HepG2 (cell line): ENCODE measurements at regions not wholly inside any gene's neighbourhood (a gene's known extent, or its start where the extent isn't known, plus 50 kb on each side); places are given as distances from the start of the nearest gene placed in this dataset.

Source experiments
- ATAC-seq: fragments of 200-7000 bp; cut with Tn5 transposase; 3 replicates; pipeline ENCODE4 v1.9.1; 2020; ENCODE audit warnings: mild to moderate bottlenecking, moderate library complexity
- BruUV-seq: library from RNA; stranded (reverse); fragments of 400-500 nt; replicated peaks from 2 replicates; lab custom pipeline; 2021; lab: Mats Ljungman, UMichigan
- CTCF ChIA-PET: fragments of 300-600 bp; formaldehyde crosslinking; extraction: SDS; loops from one replicate; lab custom pipeline; 2021; ENCODE audit warnings: low total read pairs, inconsistent platforms, low intra/inter-chr PET ratio; lab: Yijun Ruan, JAX
- POLR2A ChIA-PET: fragments of 350-600 bp; sonication (Branson Sonifier 250); formaldehyde crosslinking; loops from one replicate; lab custom pipeline; 2020; ENCODE audit warnings: antibody characterized with exemption, inconsistent platforms; lab: Yijun Ruan, JAX
- DNase-seq: peaks from one replicate; pipeline ENCODE4 v3.0.0-alpha.2; 2015; ENCODE audit warnings: low spot score
- FAIRE-seq: peaks from 3 replicates; lab custom pipeline; 2011; peaks lifted over from hg19 to GRCh38; lab: Jason Lieb, UNC
- H2AFZ ChIP-seq: one replicate; pipeline ENCODE4 v1.6.1; 2011; ENCODE audit warnings: low read length, inconsistent platforms
- H3K27ac ChIP-seq: fragments of 300-600 bp; 3 replicates; pipeline ENCODE4 v1.8.0; 2011; ENCODE audit warnings: mixed run types, mild to moderate bottlenecking, mixed read lengths, low read length, inconsistent platforms; ENCODE audit not compliant: insufficient read depth; ENCODE audit errors: extremely low read length
- H3K27me3 ChIP-seq, 2 experiments: fragments of 200-600 bp in 1 of 2; 2 replicates in 1 of 2; 3 replicates in 1 of 2; pipeline versions ENCODE4 v1.6.0 to v1.8.0; 2011; ENCODE audit warnings: low read length in 2 of 2, mild to moderate bottlenecking in 2 of 2, moderate library complexity in 2 of 2, inconsistent platforms in 1 of 2; ENCODE audit not compliant: insufficient read depth in 2 of 2, control insufficient read depth in 1 of 2
- H3K36me3 ChIP-seq, 2 experiments: fragments of 200-600 bp in 1 of 2; replicated peaks in 1 of 2; 2 replicates in 1 of 2; 3 replicates in 1 of 2; pipeline versions ENCODE4 v1.5.1 to v1.8.0; 2011; ENCODE audit warnings: low read length in 2 of 2, inconsistent platforms in 1 of 2; ENCODE audit not compliant: insufficient read depth in 2 of 2, control insufficient read depth in 1 of 2
- H3K4me1 ChIP-seq: 2 replicates; pipeline ENCODE4 v1.5.1; 2012; ENCODE audit warnings: low read length, inconsistent platforms; ENCODE audit not compliant: insufficient read depth
- H3K4me2 ChIP-seq: 2 replicates; pipeline ENCODE4 v1.6.0; 2011; ENCODE audit warnings: low read depth, low read length, inconsistent platforms
- H3K4me3 ChIP-seq, 3 experiments: fragments of 200-600 bp in 1 of 3; sonication (generic), shearing (Covaris generic) in 1 of 3; replicated peaks in 1 of 3; 2 replicates each; pipeline ENCODE4 v1.5.1; 2011 to 2016; ENCODE audit warnings: low read length in 3 of 3, inconsistent platforms in 2 of 3, low read depth in 2 of 3, mild to moderate bottlenecking in 2 of 3, control low read depth in 1 of 3, mixed read lengths in 1 of 3; ENCODE audit not compliant: insufficient read depth in 1 of 3
- H3K79me2 ChIP-seq: one replicate; pipeline ENCODE4 v1.6.1; 2011; ENCODE audit warnings: low read length, inconsistent platforms; ENCODE audit not compliant: insufficient read depth
- H3K9ac ChIP-seq: 2 replicates; pipeline ENCODE4 v1.6.0; 2011; ENCODE audit warnings: mild to moderate bottlenecking, low read depth, low read length, inconsistent platforms; ENCODE audit not compliant: insufficient read depth
- H3K9me3 ChIP-seq: 2 replicates; pipeline ENCODE4 v1.5.1; 2012; ENCODE audit warnings: mild to moderate bottlenecking, low read length
- H4K20me1 ChIP-seq: 2 replicates; pipeline ENCODE4 v1.6.0; 2011; ENCODE audit warnings: inconsistent platforms, mild to moderate bottlenecking, low read length, moderate library complexity; ENCODE audit not compliant: insufficient read depth
- BCL6 ChIP-seq: IDR thresholded peaks from 2 replicates; pipeline ENCODE4 v1.6.1; 2016; ENCODE audit warnings: missing genetic modification reagents, missing compliant biosample characterization
- BHLHE40 ChIP-seq: IDR thresholded peaks from 2 replicates; pipeline ENCODE4 v1.6.1; 2011; ENCODE audit warnings: low read length, improper control_type of control experiment
- E2F1 ChIP-seq: sonication (generic); formaldehyde crosslinking; IDR thresholded peaks from 2 replicates; pipeline ENCODE4 v1.5.0; 2020; ENCODE audit warnings: missing genetic modification reagents
- GABPB1 ChIP-seq: IDR thresholded peaks from 2 replicates; pipeline ENCODE4 v1.6.1; 2016; ENCODE audit warnings: mild to moderate bottlenecking, missing genetic modification reagents, moderate library complexity, missing compliant biosample characterization
- HNF4G ChIP-seq, 2 experiments: sonication (generic) in 1 of 2; formaldehyde crosslinking in 1 of 2; IDR thresholded peaks; 2 replicates each; pipeline versions ENCODE4 v1.4.0 to v1.6.1; 2011 to 2020; ENCODE audit warnings: borderline replicate concordance in 2 of 2, low read depth in 2 of 2, mild to moderate bottlenecking in 2 of 2, low read length in 1 of 2, missing genetic modification reagents in 1 of 2, moderate library complexity in 1 of 2
- MAFF ChIP-seq: IDR thresholded peaks from 2 replicates; pipeline ENCODE4 v1.6.1; 2011; ENCODE audit warnings: low read depth, low read length, improper control_type of control experiment
- MED13 ChIP-seq: sonication (generic); formaldehyde crosslinking; IDR thresholded peaks from 2 replicates; pipeline ENCODE4 v1.5.0; 2020; ENCODE audit warnings: missing genetic modification reagents
- NFE2L1 ChIP-seq: sonication (generic); formaldehyde crosslinking; IDR thresholded peaks from 2 replicates; pipeline ENCODE4 v1.4.0; 2020; ENCODE audit warnings: missing genetic modification reagents, mild to moderate bottlenecking, borderline replicate concordance
- NFIC ChIP-seq: IDR thresholded peaks from 2 replicates; pipeline ENCODE4 v1.6.1; 2012; ENCODE audit warnings: mild to moderate bottlenecking, low read length, inconsistent platforms
- NPAS2 ChIP-seq: sonication (generic); formaldehyde crosslinking; IDR thresholded peaks from 2 replicates; pipeline ENCODE4 v1.8.0; 2022; ENCODE audit warnings: mild to moderate bottlenecking, missing genetic modification reagents, borderline replicate concordance
- RELA ChIP-seq: sonication (generic); formaldehyde crosslinking; IDR thresholded peaks from 2 replicates; pipeline ENCODE4 v1.4.0; 2020; ENCODE audit warnings: missing genetic modification reagents
- SOX6 ChIP-seq, 2 experiments: fragments of 450-650 bp in 1 of 2; sonication (generic) in 1 of 2; formaldehyde crosslinking in 1 of 2; IDR thresholded peaks; 2 replicates each; pipeline versions ENCODE4 v1.4.0 to v1.6.1; 2017 to 2020; ENCODE audit warnings: antibody characterized with exemption in 1 of 2, mild to moderate bottlenecking in 1 of 2, missing genetic modification reagents in 1 of 2
- STAT5B ChIP-seq: sonication (generic); formaldehyde crosslinking; IDR thresholded peaks from 2 replicates; pipeline ENCODE4 v1.4.0; 2020; ENCODE audit warnings: missing genetic modification reagents
- ZBTB26 ChIP-seq: IDR thresholded peaks from 2 replicates; pipeline ENCODE4 v1.6.1; 2016; ENCODE audit warnings: missing compliant biosample characterization, missing genetic modification reagents, borderline replicate concordance
- ZNF160 ChIP-seq: sonication (generic); formaldehyde crosslinking; IDR thresholded peaks from 2 replicates; pipeline ENCODE4 v1.8.0; 2022; ENCODE audit warnings: mild to moderate bottlenecking, inconsistent platforms, missing genetic modification reagents
- ZNF207 ChIP-seq: fragments of 450-650 bp; IDR thresholded peaks from 2 replicates; pipeline ENCODE4 v1.6.1; 2016; ENCODE audit warnings: antibody characterized with exemption, borderline replicate concordance
- ZNF224 ChIP-seq: sonication (generic); formaldehyde crosslinking; IDR thresholded peaks from 2 replicates; pipeline ENCODE4 v1.5.0; 2020; ENCODE audit warnings: mild to moderate bottlenecking, missing genetic modification reagents
- ZNF30 ChIP-seq: sonication (generic); formaldehyde crosslinking; IDR thresholded peaks from 2 replicates; pipeline ENCODE4 v1.5.0; 2020; ENCODE audit warnings: mild to moderate bottlenecking, missing genetic modification reagents
- ZNF34 ChIP-seq: sonication (generic); formaldehyde crosslinking; IDR thresholded peaks from 2 replicates; pipeline ENCODE4 v1.4.0; 2020; ENCODE audit warnings: mild to moderate bottlenecking, missing genetic modification reagents, borderline replicate concordance
- ZNF607 ChIP-seq: sonication (generic); formaldehyde crosslinking; IDR thresholded peaks from 2 replicates; pipeline ENCODE4 v1.5.1; 2020; ENCODE audit warnings: missing genetic modification reagents, mild to moderate bottlenecking, borderline replicate concordance
- ZSCAN31 ChIP-seq: sonication (generic); formaldehyde crosslinking; IDR thresholded peaks from 2 replicates; pipeline ENCODE4 v1.5.0; 2020; ENCODE audit warnings: low read depth, mild to moderate bottlenecking, missing genetic modification reagents
- WGBS: methylation state at CpG from one replicate; pipeline ENCODE4 v1.1.6; 2017; ENCODE audit warnings: low lambda C conversion rate; 5-methylcytosine and 5-hydroxymethylcytosine counted together
- in situ Hi-C: cut with HindIII; loops from 2 replicates; pipeline ENCODE4 v1.10.0; 2017; ENCODE audit warnings: low pct_unique_long_range_greater_than_20kb; ENCODE audit not compliant: extremely low pct_ligation_motif_present
- intact Hi-C: fragments of 100-400 bp; cut with micrococcal nuclease; formaldehyde crosslinking; loops from one replicate; pipeline ENCODE4 v1.10.0; 2022; ENCODE audit not compliant: unreplicated experiment

- TF ChIP-seq E2F1 (CRISPR knock-in tag) = no peak
- TF ChIP-seq GABPB1 (CRISPR knock-in tag) = no peak
- TF ChIP-seq ZBTB26 (CRISPR knock-in tag) = no peak
- no peak for TF ChIP-seq ZNF607 (CRISPR knock-in tag)
- TF ChIP-seq ZNF34 (CRISPR knock-in tag) = no peak
- TF ChIP-seq MED13 = no peak
- no peak for TF ChIP-seq NFE2L1 (CRISPR knock-in tag)
- TF ChIP-seq ZNF160 (CRISPR knock-in tag) = no peak
- TF ChIP-seq RELA (CRISPR knock-in tag) = no peak
- TF ChIP-seq SOX6 (IDR thresholded peaks at IDR 0.05) = no peak
- TF ChIP-seq SOX6 (CRISPR knock-in tag; IDR thresholded peaks at IDR 0.05) = no peak
- no peak for TF ChIP-seq BHLHE40
Measured at GRCh38 chr5:118293378-118293777, 695.0 kb downstream of the DTWD2 start (continued).

DNA sequence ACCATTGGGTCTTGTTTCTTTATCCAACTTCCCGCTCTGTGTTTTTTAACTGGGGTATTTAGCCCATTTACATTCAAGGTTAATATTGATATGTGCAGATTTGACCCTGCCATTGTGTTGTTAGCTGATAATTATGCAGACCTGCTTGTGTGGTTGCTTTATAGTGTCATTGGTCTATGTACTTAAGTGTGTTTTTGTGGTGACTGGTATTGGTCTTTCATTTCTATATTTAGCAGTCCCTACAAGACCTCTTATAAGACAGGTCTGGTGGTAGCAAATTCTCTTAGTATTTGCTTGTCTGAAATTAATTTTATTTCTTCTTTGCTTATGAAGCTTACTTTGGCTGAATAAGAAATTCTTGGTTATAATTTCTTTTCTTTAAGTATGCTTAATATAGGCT is 698.1 kb downstream of the DTWD2 start:
- H3K27ac ChIP-seq = no peak overlapping the region
- no peak overlapping the region for H3K4me3 ChIP-seq
- no peaks in the 10 kb centered on the region for H3K36me3 ChIP-seq
- DNase-seq (no peak), ATAC-seq (no peak), FAIRE-seq (no peak)
- H3K79me2 ChIP-seq = no peaks in the 10 kb centered on the region
- 0% methylated on average over 1 of the region's 1 CpG for WGBS
- no TSS peak for BruUV-seq
- ChIA-PET POLR2A (no interaction called here), CTCF (no interaction called here)
- TF ChIP-seq STAT5B (CRISPR knock-in tag) (no peak), NFIC (no peak), HNF4G (IDR thresholded peaks at IDR 0.05; ENCODE audit: borderline replicate concordance, low read depth, low read length) (no peak), HNF4G (CRISPR knock-in tag; IDR thresholded peaks at IDR 0.05; ENCODE audit: borderline replicate concordance, low read depth) (no peak), ZSCAN31 (CRISPR knock-in tag) (no peak), ZNF207 (no peak), ZNF224 (no peak), NPAS2 (CRISPR knock-in tag) (no peak), ZNF30 (CRISPR knock-in tag) (no peak), BCL6 (CRISPR knock-in tag) (no peak), MAFF (no peak)
- no peaks in the 10 kb centered on the region for H3K27me3 ChIP-seq
- H3K4me2 ChIP-seq = no peak overlapping the region
- H3K9ac ChIP-seq = no peak overlapping the region
- in situ Hi-C loops (no loop called here), intact Hi-C loops (no loop called here)
- H3K4me1 ChIP-seq = no peaks in the 10 kb centered on the region
- H4K20me1 ChIP-seq = no peaks in the 10 kb centered on the region
- no peak overlapping the region for H2AFZ ChIP-seq
- H3K9me3 ChIP-seq = no peaks in the 10 kb centered on the region
